Fibroblast of mammary gland (primary cell): ENCODE measurements at regions not wholly inside any gene's neighbourhood (a gene's known extent, or its start where the extent isn't known, plus 50 kb on each side); places are given as distances from the start of the nearest gene placed in this dataset.

Source experiments
- DNase-seq: peaks from one replicate; pipeline ENCODE4 v3.0.0-alpha.2; 2010; ENCODE audit warnings: low read depth
- H3K4me3 ChIP-seq: 2 replicates; pipeline ENCODE4 v1.5.1; 2011; ENCODE audit warnings: low read depth, mild to moderate bottlenecking, low read length, moderate library complexity; ENCODE audit not compliant: control insufficient read depth
- TF ChIP-seq, protein P1 (sequence below): conservative IDR thresholded peaks from 2 replicates; pipeline ENCODE4 v1.5.1; 2011; ENCODE audit warnings: low read depth, low read length, inconsistent platforms; ENCODE audit not compliant: control insufficient read depth, insufficient read depth

DNA sequence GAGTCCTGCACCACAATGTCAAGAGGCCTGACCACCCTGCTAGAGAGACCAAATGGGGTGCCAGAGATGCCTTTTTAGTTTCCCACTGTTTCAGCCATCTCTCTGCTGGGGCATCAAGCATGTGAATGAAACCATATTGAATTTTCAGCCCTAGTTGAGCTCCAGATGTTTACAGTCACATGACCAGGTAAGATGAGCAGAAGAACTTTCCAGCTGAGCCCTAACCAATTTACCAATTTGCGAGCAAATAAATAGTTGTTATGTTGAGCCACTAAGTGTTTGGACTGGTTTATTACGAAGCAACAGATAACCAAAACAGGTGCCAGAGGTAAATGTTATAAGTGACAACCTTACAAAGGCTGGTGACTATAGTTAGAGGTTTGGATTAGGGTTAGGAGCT, 209.1 kb upstream of the CCL2 start:
- TF ChIP-seq, protein P1, sequence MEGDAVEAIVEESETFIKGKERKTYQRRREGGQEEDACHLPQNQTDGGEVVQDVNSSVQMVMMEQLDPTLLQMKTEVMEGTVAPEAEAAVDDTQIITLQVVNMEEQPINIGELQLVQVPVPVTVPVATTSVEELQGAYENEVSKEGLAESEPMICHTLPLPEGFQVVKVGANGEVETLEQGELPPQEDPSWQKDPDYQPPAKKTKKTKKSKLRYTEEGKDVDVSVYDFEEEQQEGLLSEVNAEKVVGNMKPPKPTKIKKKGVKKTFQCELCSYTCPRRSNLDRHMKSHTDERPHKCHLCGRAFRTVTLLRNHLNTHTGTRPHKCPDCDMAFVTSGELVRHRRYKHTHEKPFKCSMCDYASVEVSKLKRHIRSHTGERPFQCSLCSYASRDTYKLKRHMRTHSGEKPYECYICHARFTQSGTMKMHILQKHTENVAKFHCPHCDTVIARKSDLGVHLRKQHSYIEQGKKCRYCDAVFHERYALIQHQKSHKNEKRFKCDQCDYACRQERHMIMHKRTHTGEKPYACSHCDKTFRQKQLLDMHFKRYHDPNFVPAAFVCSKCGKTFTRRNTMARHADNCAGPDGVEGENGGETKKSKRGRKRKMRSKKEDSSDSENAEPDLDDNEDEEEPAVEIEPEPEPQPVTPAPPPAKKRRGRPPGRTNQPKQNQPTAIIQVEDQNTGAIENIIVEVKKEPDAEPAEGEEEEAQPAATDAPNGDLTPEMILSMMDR = no peak
- DNase-seq = no peak

DNA sequence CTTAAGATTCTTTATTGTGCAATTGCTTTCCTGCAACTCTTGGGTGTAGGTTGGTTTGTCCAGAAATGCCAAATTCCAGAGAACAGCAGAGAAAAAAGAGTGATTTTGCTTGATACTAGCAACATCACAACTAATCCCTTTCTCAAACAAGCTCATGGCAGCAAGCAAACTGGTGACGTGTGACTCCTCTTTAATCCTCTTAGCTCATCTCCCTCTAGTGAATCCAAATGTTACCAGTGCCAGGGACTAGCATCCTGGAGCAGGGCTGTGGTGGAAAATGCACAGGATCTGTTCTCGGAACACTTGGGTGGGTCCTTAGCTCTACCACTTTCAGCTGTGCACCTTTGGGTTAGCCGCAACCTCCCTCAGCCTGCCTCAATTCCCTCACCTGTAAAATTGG, 204.0 kb upstream of the CCL2 start:
- no peak for DNase-seq
- H3K4me3 ChIP-seq = no peak overlapping the region
- TF ChIP-seq, protein P1 = no peak

More for the DNA sequence above, 209.1 kb upstream of the CCL2 start:
- no peak overlapping the region for H3K4me3 ChIP-seq

DNA sequence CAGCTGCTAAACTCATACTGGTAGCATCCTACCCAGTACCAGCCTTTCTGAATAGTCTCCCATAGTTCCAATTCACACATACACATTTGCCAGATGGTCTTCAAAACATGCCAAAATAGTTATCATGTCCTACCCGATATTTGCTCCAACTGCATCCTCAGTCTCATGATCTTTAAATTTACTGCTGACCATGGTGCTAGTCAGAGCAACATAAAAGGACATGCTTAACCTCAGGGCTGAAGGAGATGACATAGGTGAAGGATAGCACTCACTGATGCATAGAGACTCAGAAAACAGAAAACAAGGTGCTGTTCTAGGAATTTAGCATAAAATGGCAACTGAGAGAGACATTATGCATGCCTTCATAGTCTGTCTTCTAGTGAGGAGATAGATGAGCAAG, 200.6 kb upstream of the CCL2 start:
- TF ChIP-seq, protein P1 = no peak

DNA sequence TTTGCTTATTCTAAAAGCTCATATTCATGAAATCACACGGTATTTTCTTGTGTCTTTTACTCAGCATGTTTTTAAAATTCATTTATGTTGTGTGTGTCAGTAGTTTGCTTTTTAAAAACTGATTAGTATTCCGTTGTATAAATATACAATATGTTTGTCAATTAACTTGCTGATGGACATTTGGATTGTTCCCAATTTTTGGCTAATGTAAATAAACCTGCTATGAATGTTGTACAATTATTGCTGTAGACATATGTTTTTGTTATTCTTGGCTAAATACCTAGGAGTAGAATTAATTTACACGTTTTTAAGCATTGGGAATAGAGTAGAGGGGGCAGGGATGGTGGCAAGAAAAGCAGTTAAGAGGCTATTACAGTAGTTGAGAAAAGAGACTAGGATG, 199.5 kb upstream of the CCL2 start:
- TF ChIP-seq, protein P1 = no peak
- DNase-seq = no peak
- H3K4me3 ChIP-seq = no peak overlapping the region

More for the DNA sequence above, 200.6 kb upstream of the CCL2 start:
- no peak for DNase-seq
- H3K4me3 ChIP-seq = no peak overlapping the region

- TF ChIP-seq, protein P1 = no peak
- no peak for DNase-seq
- H3K4me3 ChIP-seq = no peak overlapping the region
Measured at GRCh38 chr17:34059423-34060220, 195.5 kb upstream of the CCL2 start.

GRCh38 chr17:34066528-34066927, 188.6 kb upstream of the CCL2 start:
- DNase-seq = no peak
- TF ChIP-seq, protein P1 = no peak
- no peak overlapping the region for H3K4me3 ChIP-seq
